Mononuclear cell (primary cell): ENCODE measurements at regions not wholly inside any gene's neighbourhood (a gene's known extent, or its start where the extent isn't known, plus 50 kb on each side); places are given as distances from the start of the nearest gene placed in this dataset.
"Not testable (repeated sequence)": the region's sequence is repeated elsewhere in the genome, so short reads cannot be mapped to it uniquely, and the experiment has no call there.

ENCODE experiments used
- H3K27me3 ChIP-seq: 2 replicates; pipeline ENCODE4 v1.6.0; 2011; ENCODE audit warnings: low read length, control low read depth; ENCODE audit not compliant: insufficient read depth
- H3K4me1 ChIP-seq: 2 replicates; pipeline ENCODE4 v1.5.1; 2011; ENCODE audit warnings: mild to moderate bottlenecking, low read length, control low read depth; ENCODE audit not compliant: insufficient read depth
- H3K4me3 ChIP-seq: 2 replicates; pipeline ENCODE4 v1.5.1; 2011; ENCODE audit warnings: mild to moderate bottlenecking, low read length, moderate library complexity
- H3K9me3 ChIP-seq: 2 replicates; pipeline ENCODE4 v1.5.1; 2011; ENCODE audit warnings: low read depth, mild to moderate bottlenecking, control low read depth, low read length

- Histone ChIP-seq H3K4me1 (no peaks in the 10 kb centered on the region), H3K27me3 (no peaks in the 10 kb centered on the region), H3K4me3 (no peak overlapping the region), H3K9me3 (no peaks in the 10 kb centered on the region)
Observed at GRCh38 chr10:107554333-107554732, 389.8 kb upstream of the SORCS1 start.

- Histone ChIP-seq H3K27me3 (no peaks in the 10 kb centered on the region), H3K4me1 (no peaks in the 10 kb centered on the region), H3K9me3 (no peaks in the 10 kb centered on the region), H3K4me3 (no peak overlapping the region)
Observed at GRCh38 chr10:107553470-107553869, 389.0 kb upstream of the SORCS1 start.

- no peaks in the 10 kb centered on the region for H3K4me1 ChIP-seq
- H3K9me3 ChIP-seq: no peaks in the 10 kb centered on the region
- H3K27me3 ChIP-seq: no peaks in the 10 kb centered on the region
- H3K4me3 ChIP-seq: no peak overlapping the region
Observed at GRCh38 chr10:107552963-107553362, 388.5 kb upstream of the SORCS1 start.

GRCh38 chr10:107548301-107548700 is 383.8 kb upstream of the SORCS1 start:
- Histone ChIP-seq H3K4me1 (no peaks in the 10 kb centered on the region), H3K27me3 (no peaks in the 10 kb centered on the region), H3K4me3 (no peak overlapping the region), H3K9me3 (no peaks in the 10 kb centered on the region)

GRCh38 chr10:107546986-107547385 is 382.5 kb upstream of the SORCS1 start:
- no peak overlapping the region for H3K4me3 ChIP-seq
- no peaks in the 10 kb centered on the region for H3K27me3 ChIP-seq
- no peaks in the 10 kb centered on the region for H3K4me1 ChIP-seq
- H3K9me3 ChIP-seq: no peaks in the 10 kb centered on the region

- Histone ChIP-seq H3K9me3 (no peaks in the 10 kb centered on the region), H3K4me3 (no peak overlapping the region), H3K4me1 (no peaks in the 10 kb centered on the region), H3K27me3 (no peaks in the 10 kb centered on the region)
Observed at GRCh38 chr10:107546284-107546683, 381.8 kb upstream of the SORCS1 start.

- no peaks in the 10 kb centered on the region for H3K27me3 ChIP-seq
- no peaks in the 10 kb centered on the region for H3K4me1 ChIP-seq
- no peak overlapping the region for H3K4me3 ChIP-seq
- H3K9me3 ChIP-seq: no peaks in the 10 kb centered on the region
Observed at GRCh38 chr10:107545717-107546116, 381.2 kb upstream of the SORCS1 start.

GRCh38 chr10:107544706-107545520 is 380.4 kb upstream of the SORCS1 start:
- no peaks in the 10 kb centered on the region for H3K4me1 ChIP-seq

GRCh38 chr10:107542607-107543006 is 378.1 kb upstream of the SORCS1 start:
- H3K4me3 ChIP-seq: no peak overlapping the region
- peaks cover 7% of the 10 kb centered on the region for H3K9me3 ChIP-seq
- H3K4me1 ChIP-seq: no peaks in the 10 kb centered on the region
- no peaks in the 10 kb centered on the region for H3K27me3 ChIP-seq

More at GRCh38 chr10:107544706-107545520, 380.4 kb upstream of the SORCS1 start:
- H3K4me3 ChIP-seq: no peak overlapping the region
- H3K27me3 ChIP-seq: no peaks in the 10 kb centered on the region
- H3K9me3 ChIP-seq: no peaks in the 10 kb centered on the region

GRCh38 chr10:107542016-107542415 is 377.5 kb upstream of the SORCS1 start:
- H3K27me3 ChIP-seq: no peaks in the 10 kb centered on the region
- H3K4me3 ChIP-seq: no peak overlapping the region
- H3K4me1 ChIP-seq: no peaks in the 10 kb centered on the region
- H3K9me3 ChIP-seq: peaks cover 7% of the 10 kb centered on the region

GRCh38 chr10:107540981-107541380 is 376.5 kb upstream of the SORCS1 start:
- Histone ChIP-seq H3K27me3 (no peaks in the 10 kb centered on the region), H3K4me1 (no peaks in the 10 kb centered on the region), H3K4me3 (no peak overlapping the region), H3K9me3 (peaks cover 7% of the 10 kb centered on the region)

- H3K27me3 ChIP-seq: no peaks in the 10 kb centered on the region
- H3K4me3 ChIP-seq: no peak overlapping the region
- no peaks in the 10 kb centered on the region for H3K4me1 ChIP-seq
- H3K9me3 ChIP-seq: no peaks in the 10 kb centered on the region
Observed at GRCh38 chr10:107529350-107529749, 364.8 kb upstream of the SORCS1 start.

- no peak overlapping the region for H3K4me3 ChIP-seq
- H3K4me1 ChIP-seq: no peaks in the 10 kb centered on the region
- H3K27me3 ChIP-seq: no peaks in the 10 kb centered on the region
- no peaks in the 10 kb centered on the region for H3K9me3 ChIP-seq
Observed at GRCh38 chr10:107520348-107520747, 355.8 kb upstream of the SORCS1 start.

- no peak overlapping the region for H3K4me3 ChIP-seq
- H3K9me3 ChIP-seq: no peaks in the 10 kb centered on the region
- no peaks in the 10 kb centered on the region for H3K4me1 ChIP-seq
- H3K27me3 ChIP-seq: no peaks in the 10 kb centered on the region
Observed at GRCh38 chr10:107517811-107518210, 353.3 kb upstream of the SORCS1 start.

- Histone ChIP-seq H3K4me3 (no peak overlapping the region), H3K4me1 (no peaks in the 10 kb centered on the region), H3K27me3 (no peaks in the 10 kb centered on the region), H3K9me3 (no peaks in the 10 kb centered on the region)
Observed at GRCh38 chr10:107516349-107516748, 351.8 kb upstream of the SORCS1 start.

- H3K27me3 ChIP-seq, H3K4me3 ChIP-seq, H3K4me1 ChIP-seq, H3K9me3 ChIP-seq: not testable (repeated sequence)
Observed at GRCh38 chr10:107504011-107504410, 339.5 kb upstream of the SORCS1 start.
